Coronary artery (tissue), 2 donors: ENCODE measurements at regions not wholly inside any gene's neighbourhood (a gene's known extent, or its start where the extent isn't known, plus 50 kb on each side); places are given as distances from the start of the nearest gene placed in this dataset.

Source experiments
- DNase-seq: peaks from one replicate; pipeline ENCODE4 v3.0.0-alpha.2; 2017; ENCODE audit warnings: low spot score
- H3K27ac ChIP-seq, 2 donors: fragments of 200-600 bp; sonication (generic); one replicate each; pipeline ENCODE4 v1.5.1; 2016 to 2019
- H3K4me3 ChIP-seq: fragments of 200-600 bp; sonication (generic); 2 replicates; pipeline ENCODE4 v1.5.1; 2016; ENCODE audit warnings: mild to moderate bottlenecking, moderate library complexity
- CTCF ChIP-seq: fragments of 200-600 bp; sonication (generic); IDR thresholded peaks from one replicate; pipeline ENCODE4 v1.5.1; 2019; ENCODE audit warnings: antibody characterized with exemption

GRCh38 chr4:188221090-188221489, 81.8 kb downstream of the TRIML1 start:
- no peak for TF ChIP-seq CTCF
- DNase-seq, result no peak
- H3K4me3 ChIP-seq, result no peak overlapping the region
- H3K27ac ChIP-seq, result no peak overlapping the region

- H3K27ac ChIP-seq, result no peak overlapping the region
- no peak for TF ChIP-seq CTCF
- no peak overlapping the region for H3K4me3 ChIP-seq
- no peak for DNase-seq
Observed at GRCh38 chr4:188228279-188228678, 89.0 kb downstream of the TRIML1 start.

GRCh38 chr4:188232428-188232827, 93.2 kb downstream of the TRIML1 start:
- no peak overlapping the region for H3K27ac ChIP-seq
- DNase-seq, result no peak
- TF ChIP-seq CTCF, result no peak
- H3K4me3 ChIP-seq, result no peak overlapping the region

- Histone ChIP-seq H3K27ac (no peak overlapping the region), H3K4me3 (no peak overlapping the region)
- DNase-seq, result no peak
- TF ChIP-seq CTCF, result no peak
Observed at GRCh38 chr4:188242041-188242440, 102.8 kb downstream of the TRIML1 start.

- TF ChIP-seq CTCF, result no peak
- DNase-seq, result no peak
- no peak overlapping the region for H3K4me3 ChIP-seq
- no peak overlapping the region for H3K27ac ChIP-seq
Observed at GRCh38 chr4:188245651-188246050, 106.4 kb downstream of the TRIML1 start.

- no peak for DNase-seq
- no peak for TF ChIP-seq CTCF
- Histone ChIP-seq H3K4me3 (no peak overlapping the region), H3K27ac (no peak overlapping the region)
Observed at GRCh38 chr4:188246488-188246887, 107.2 kb downstream of the TRIML1 start.

- no peak for TF ChIP-seq CTCF
- no peak for DNase-seq
- Histone ChIP-seq H3K4me3 (no peak overlapping the region), H3K27ac (no peak overlapping the region)
Observed at GRCh38 chr4:188254211-188254610, 115.0 kb downstream of the TRIML1 start.
